ENCODE measurements at regions not wholly inside any gene's neighbourhood (a gene's known extent, or its start where the extent isn't known, plus 50 kb on each side); places are given as distances from the start of the nearest gene placed in this dataset.
"Not testable (repeated sequence)": the region's sequence is repeated elsewhere in the genome, so short reads cannot be mapped to it uniquely, and the experiment has no call there.

GRCh38 chrX:1053600-1053999, 158.8 kb downstream of the CRLF2 start:
- DNase-seq = not testable (repeated sequence)

GRCh38 chrX:1053072-1053471, 159.4 kb downstream of the CRLF2 start:
- no peak for DNase-seq

GRCh38 chrX:1052021-1052420, 160.4 kb downstream of the CRLF2 start:
- no peak for DNase-seq

GRCh38 chrX:1051421-1051820, 161.0 kb downstream of the CRLF2 start:
- no peak for DNase-seq

- no peak for DNase-seq
Observed at GRCh38 chrX:1045680-1046314, 166.7 kb downstream of the CRLF2 start.

GRCh38 chrX:1041091-1041490, 171.4 kb downstream of the CRLF2 start:
- DNase-seq = no peak

GRCh38 chrX:1035931-1036330, 176.5 kb downstream of the CRLF2 start:
- not testable (repeated sequence) for DNase-seq

- DNase-seq = no peak
Observed at GRCh38 chrX:1035206-1035605, 177.2 kb downstream of the CRLF2 start.

- DNase-seq = no peak
Observed at GRCh38 chrX:1034717-1035116, 177.7 kb downstream of the CRLF2 start.

GRCh38 chrX:1031521-1032430, 180.7 kb downstream of the CRLF2 start:
- DNase-seq = no peak

- no peak for DNase-seq
Observed at GRCh38 chrX:1029494-1029893, 183.0 kb downstream of the CRLF2 start.

- no peak for DNase-seq
Observed at GRCh38 chrX:1027680-1028079, 184.8 kb downstream of the CRLF2 start.

- DNase-seq = no peak
Observed at GRCh38 chrX:1027133-1027532, 185.3 kb downstream of the CRLF2 start.

GRCh38 chrX:1026263-1027015, 186.0 kb downstream of the CRLF2 start:
- no peak for DNase-seq

GRCh38 chrX:1025413-1025812, 187.0 kb downstream of the CRLF2 start:
- DNase-seq = no peak

- no peak for DNase-seq
Observed at GRCh38 chrX:1023676-1024075, 188.8 kb downstream of the CRLF2 start.

GRCh38 chrX:1021314-1021993, 191.0 kb downstream of the CRLF2 start:
- DNase-seq = not testable (repeated sequence)

GRCh38 chrX:1020634-1021166, 191.7 kb downstream of the CRLF2 start:
- DNase-seq = no peak

- not testable (repeated sequence) for DNase-seq
Observed at GRCh38 chrX:1016926-1017325, 195.5 kb downstream of the CRLF2 start.

- not testable (repeated sequence) for DNase-seq
Observed at GRCh38 chrX:1016281-1016680, 196.2 kb downstream of the CRLF2 start.

- no peak for DNase-seq
Observed at GRCh38 chrX:1012678-1013300, 199.7 kb downstream of the CRLF2 start.

GRCh38 chrX:1011691-1012283, 200.7 kb downstream of the CRLF2 start:
- DNase-seq = no peak
